Lower leg skin (tissue), 4 donors: ENCODE measurements at regions not wholly inside any gene's neighbourhood (a gene's known extent, or its start where the extent isn't known, plus 50 kb on each side); places are given as distances from the start of the nearest gene placed in this dataset.

ENCODE experiments used
- DNase-seq, 2 donors: peaks; one replicate each; pipeline ENCODE4 v3.0.0-alpha.2; 2019; ENCODE audit warnings: low spot score in 2 of 2
- H3K4me3 ChIP-seq: fragments of 200-600 bp; sonication (generic); 2 replicates; pipeline ENCODE4 v1.5.1; 2017; ENCODE audit warnings: mild to moderate bottlenecking, low read depth; ENCODE audit not compliant: poor library complexity, severe bottlenecking
- POLR2A ChIP-seq, 2 donors: fragments of 450-650 bp; IDR thresholded peaks; one replicate each; pipeline ENCODE4 v1.6.1; 2016 to 2017; ENCODE audit warnings: antibody characterized with exemption in 2 of 2, mild to moderate bottlenecking in 1 of 2, moderate library complexity in 1 of 2
- WGBS, 2 donors: methylation state at CpG; one replicate each; pipeline ENCODE4 v1.1.5; 2018; 5-methylcytosine and 5-hydroxymethylcytosine counted together
- intact Hi-C: fragments of 100-400 bp; cut with DNase I; formaldehyde crosslinking; loops from one replicate; pipeline ENCODE4 v1.15.0; 2023; ENCODE audit warnings: low total_unique reads
- TF ChIP-seq, protein P1 (sequence below), 3 donors: fragments of 450-650 bp; IDR thresholded peaks; one replicate each; pipeline ENCODE4 v1.5.1; 2016; ENCODE audit warnings: antibody characterized with exemption in 3 of 3, mild to moderate bottlenecking in 3 of 3, moderate library complexity in 2 of 3

DNA sequence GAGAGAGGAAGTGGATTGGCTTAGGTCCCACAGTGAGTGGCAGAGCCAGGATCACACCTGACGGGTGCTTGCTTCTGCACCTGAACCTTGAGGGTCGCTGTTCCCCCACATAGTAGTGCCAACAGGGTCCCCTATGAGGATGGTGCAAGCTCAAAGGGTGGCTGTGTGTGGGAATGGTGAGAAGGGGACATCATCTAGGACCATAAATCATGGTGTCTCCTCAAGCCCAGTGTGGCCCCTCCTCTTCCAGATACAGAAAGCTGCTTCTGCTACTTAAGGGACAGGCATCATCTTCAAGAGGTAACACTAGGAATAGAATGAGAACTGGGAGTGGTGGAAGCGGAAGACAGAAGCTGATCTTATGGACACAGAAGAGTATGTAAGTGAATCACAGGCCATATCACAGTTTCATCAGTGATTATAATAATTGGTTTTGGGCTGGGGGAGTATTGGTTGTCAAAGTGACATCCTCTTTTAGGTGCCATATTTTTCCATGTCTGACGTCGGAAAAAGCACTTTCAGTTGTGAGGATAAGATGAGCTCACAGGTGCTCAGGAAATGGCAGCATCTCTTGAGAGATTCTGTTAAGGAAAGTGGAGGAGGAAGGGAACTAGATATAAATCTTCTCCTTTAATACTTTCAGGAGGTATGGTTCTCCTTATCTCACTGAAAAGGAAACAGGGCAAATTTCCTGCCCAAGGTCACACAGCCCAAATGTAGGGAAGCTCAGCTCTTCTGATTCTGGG, 83.2 kb upstream of the HNF1B start:
- WGBS, 2 donors: 73 to 80% methylated on average over 5 of the region's 5 CpGs
- no peak for TF ChIP-seq POLR2A (IDR thresholded peaks at IDR 0.05)
- TF ChIP-seq, protein P1, sequence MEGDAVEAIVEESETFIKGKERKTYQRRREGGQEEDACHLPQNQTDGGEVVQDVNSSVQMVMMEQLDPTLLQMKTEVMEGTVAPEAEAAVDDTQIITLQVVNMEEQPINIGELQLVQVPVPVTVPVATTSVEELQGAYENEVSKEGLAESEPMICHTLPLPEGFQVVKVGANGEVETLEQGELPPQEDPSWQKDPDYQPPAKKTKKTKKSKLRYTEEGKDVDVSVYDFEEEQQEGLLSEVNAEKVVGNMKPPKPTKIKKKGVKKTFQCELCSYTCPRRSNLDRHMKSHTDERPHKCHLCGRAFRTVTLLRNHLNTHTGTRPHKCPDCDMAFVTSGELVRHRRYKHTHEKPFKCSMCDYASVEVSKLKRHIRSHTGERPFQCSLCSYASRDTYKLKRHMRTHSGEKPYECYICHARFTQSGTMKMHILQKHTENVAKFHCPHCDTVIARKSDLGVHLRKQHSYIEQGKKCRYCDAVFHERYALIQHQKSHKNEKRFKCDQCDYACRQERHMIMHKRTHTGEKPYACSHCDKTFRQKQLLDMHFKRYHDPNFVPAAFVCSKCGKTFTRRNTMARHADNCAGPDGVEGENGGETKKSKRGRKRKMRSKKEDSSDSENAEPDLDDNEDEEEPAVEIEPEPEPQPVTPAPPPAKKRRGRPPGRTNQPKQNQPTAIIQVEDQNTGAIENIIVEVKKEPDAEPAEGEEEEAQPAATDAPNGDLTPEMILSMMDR (IDR thresholded peaks at IDR 0.05): no peak
- DNase-seq: peak in 1 of 2 donors; percentile 71
- H3K4me3 ChIP-seq: no peak overlapping the region
- intact Hi-C loops: no loop called here

DNA sequence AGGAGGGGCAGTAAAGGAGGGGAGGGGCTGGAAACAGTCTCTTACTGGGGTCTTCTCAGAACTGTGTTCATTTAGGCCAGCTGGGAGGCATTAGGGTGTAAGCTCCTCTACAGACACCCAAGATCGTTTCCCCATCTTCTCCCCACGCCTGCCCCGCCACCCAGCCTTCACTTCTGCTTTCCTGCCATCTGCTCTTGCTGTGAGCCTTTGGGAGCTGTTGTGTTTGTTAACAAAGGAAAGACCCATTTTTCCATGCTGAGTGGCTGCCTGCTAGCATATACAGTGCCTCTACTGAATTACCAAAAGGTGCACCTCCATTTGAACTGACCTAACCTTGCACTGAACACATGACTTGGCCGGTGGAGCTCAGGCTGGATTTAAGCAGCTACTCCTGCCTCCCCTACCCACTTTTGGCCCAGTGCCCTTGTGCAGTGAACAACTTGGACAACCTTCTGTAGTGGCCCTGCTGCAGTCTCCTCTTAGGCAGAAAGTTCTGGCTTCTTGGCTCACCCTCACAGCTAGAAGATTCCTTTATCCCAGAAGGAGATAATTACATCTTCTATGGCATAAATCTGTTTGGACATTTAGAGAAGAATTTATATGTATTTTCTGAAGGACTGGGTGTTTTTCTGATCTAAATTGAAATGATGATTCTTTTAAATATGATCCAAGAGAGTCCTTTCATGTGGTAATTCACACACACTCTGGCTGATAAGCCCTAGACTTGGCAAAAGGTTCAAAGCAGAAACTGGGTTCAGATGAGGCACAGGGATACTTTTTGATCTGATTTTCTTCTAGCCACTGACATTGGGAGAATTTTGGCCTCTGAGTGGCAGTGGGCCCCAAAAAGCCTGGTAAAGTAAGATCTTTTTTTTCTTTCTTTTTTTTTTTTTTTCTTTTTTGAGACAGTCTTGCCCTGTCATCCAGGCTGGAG, 81.9 kb upstream of the HNF1B start:
- peak in 1 of 2 donors; percentile 67 for DNase-seq
- intact Hi-C loops: no loop called here
- WGBS, 2 donors: 72 to 78% methylated on average over 4 of the region's 4 CpGs
- H3K4me3 ChIP-seq: no peak overlapping the region
- TF ChIP-seq POLR2A (IDR thresholded peaks at IDR 0.05): no peak
- TF ChIP-seq, protein P1 (IDR thresholded peaks at IDR 0.05): no peak

- TF ChIP-seq POLR2A (IDR thresholded peaks at IDR 0.05): no peak
- TF ChIP-seq, protein P1 (IDR thresholded peaks at IDR 0.05): no peak
- intact Hi-C loops: no loop called here
- DNase-seq: peak in 1 of 2 donors; percentile 15
- 90 to 97% methylated on average over 2 of the region's 2 CpGs for WGBS, 2 donors
- H3K4me3 ChIP-seq: no peak overlapping the region
Measured at GRCh38 chr17:37825851-37826250, 81.0 kb upstream of the HNF1B start.

DNA sequence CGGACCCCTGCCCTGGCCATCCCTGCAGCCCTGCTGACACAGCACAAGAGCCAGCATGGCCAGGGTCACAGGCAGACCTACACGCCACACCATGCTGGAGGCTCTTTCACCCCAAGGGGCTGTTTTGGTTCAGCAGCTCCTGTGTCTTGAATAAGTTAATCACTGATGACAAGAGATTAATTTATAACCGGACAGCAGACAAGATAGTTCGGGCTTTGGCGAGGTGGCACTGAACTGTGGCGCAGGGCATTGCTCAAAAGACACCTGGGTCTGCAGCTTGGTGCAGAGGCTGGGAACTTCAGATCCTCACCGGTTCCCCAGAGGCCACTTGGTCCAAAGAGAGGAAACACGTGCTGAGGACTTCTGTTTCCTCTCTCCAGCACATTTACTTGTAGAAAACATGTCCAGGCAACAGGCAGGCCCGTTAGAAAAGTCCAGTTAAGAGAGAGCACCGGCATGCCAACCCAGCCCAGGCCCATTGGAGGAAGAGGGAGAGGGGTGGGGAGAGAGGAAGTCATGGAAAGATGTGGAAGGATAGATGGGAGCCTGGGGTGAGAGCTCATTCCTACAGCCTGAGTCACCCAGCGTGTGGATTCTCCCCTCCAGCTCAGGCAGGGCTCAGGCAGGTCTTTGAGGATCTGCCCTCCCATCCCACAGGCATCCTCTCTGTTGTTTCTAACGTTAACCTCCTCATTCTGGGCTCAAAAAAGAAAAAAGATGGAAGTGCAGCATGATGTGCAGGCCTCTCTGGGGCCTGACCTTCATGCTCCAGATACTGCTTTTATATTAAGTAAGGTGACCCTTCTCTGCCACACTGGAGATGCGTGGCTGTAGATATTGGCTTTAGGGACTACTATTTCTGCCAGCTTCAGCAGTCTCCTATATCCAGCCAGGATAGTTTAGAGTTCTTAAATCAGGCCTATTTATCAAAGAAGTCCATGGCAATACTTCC, 80.0 kb upstream of the HNF1B start:
- H3K4me3 ChIP-seq: no peak overlapping the region
- 41 to 52% methylated on average over 13 of the region's 13 CpGs for WGBS, 2 donors
- peak in 1 of 2 donors; percentile 75 for DNase-seq
- intact Hi-C loops: no loop called here
- TF ChIP-seq, protein P1 (IDR thresholded peaks at IDR 0.05): no peak
- TF ChIP-seq POLR2A (IDR thresholded peaks at IDR 0.05): no peak

DNA sequence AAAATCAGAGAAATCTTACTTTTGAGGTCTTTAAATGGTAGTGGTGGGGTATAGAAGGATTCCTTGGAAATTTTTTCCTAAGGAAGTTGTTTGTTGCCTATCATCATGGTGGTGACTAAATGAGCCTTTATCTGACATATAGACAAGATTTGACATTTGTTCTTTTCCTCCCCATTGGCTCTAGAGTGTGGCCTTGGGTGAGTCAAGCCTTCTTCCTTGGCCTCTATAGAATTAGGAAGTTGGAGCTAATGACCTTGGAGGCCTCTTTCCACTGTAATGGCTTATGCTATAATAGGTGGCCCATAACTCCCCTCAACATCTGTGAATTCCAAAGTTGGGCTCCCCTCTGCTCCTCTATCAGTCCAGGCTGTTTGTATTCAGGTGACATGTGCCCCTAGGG, 79.1 kb upstream of the HNF1B start:
- H3K4me3 ChIP-seq: no peak overlapping the region
- no peak for DNase-seq
- intact Hi-C loops: no loop called here
- TF ChIP-seq, protein P1 (IDR thresholded peaks at IDR 0.05): no peak
- no peak for TF ChIP-seq POLR2A (IDR thresholded peaks at IDR 0.05)
